Stomach (tissue), 4 donors: ENCODE measurements at regions not wholly inside any gene's neighbourhood (a gene's known extent, or its start where the extent isn't known, plus 50 kb on each side); places are given as distances from the start of the nearest gene placed in this dataset.
"Not testable (repeated sequence)": the region's sequence is repeated elsewhere in the genome, so short reads cannot be mapped to it uniquely, and the experiment has no call there.

Source experiments
- POLR2A ChIP-seq, 4 donors: fragments of 450-650 bp; IDR thresholded peaks; one replicate each; pipeline ENCODE4 v1.6.1; 2016; ENCODE audit warnings: antibody characterized with exemption in 4 of 4, control low read depth in 2 of 4, mild to moderate bottlenecking in 1 of 4, moderate library complexity in 1 of 4
- TF ChIP-seq, protein P1 (sequence below), 7 experiments: fragments of 450-650 bp in 4 of 7; fragments of 200-600 bp in 3 of 7; sonication (generic) in 3 of 7; IDR thresholded peaks; one replicate each; pipeline ENCODE4 v1.5.1; 2016 to 2019; ENCODE audit warnings: antibody characterized with exemption in 7 of 7, control low read depth in 2 of 7, mild to moderate bottlenecking in 1 of 7

DNA sequence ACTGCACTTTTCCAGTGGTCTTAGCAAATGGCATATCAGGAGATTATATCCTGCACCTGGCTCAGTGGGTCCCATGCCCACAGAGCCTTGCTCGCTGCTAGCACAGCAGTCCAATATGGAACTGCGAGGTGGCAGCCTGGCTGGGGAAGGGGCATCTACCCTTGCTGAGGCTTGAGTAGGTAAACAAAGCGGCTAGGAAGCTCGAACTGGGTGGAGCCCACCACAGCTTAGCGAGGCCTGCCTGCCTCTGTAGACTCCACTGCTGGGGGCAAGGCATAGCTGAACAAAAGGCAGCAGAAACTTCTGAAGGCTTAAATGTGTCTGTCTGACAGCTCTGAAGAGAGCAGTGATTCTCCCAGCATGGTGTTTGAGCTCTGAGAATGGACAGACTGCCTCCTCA, 71.0 kb upstream of the IRX4 start:
- TF ChIP-seq, protein P1, sequence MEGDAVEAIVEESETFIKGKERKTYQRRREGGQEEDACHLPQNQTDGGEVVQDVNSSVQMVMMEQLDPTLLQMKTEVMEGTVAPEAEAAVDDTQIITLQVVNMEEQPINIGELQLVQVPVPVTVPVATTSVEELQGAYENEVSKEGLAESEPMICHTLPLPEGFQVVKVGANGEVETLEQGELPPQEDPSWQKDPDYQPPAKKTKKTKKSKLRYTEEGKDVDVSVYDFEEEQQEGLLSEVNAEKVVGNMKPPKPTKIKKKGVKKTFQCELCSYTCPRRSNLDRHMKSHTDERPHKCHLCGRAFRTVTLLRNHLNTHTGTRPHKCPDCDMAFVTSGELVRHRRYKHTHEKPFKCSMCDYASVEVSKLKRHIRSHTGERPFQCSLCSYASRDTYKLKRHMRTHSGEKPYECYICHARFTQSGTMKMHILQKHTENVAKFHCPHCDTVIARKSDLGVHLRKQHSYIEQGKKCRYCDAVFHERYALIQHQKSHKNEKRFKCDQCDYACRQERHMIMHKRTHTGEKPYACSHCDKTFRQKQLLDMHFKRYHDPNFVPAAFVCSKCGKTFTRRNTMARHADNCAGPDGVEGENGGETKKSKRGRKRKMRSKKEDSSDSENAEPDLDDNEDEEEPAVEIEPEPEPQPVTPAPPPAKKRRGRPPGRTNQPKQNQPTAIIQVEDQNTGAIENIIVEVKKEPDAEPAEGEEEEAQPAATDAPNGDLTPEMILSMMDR (IDR thresholded peaks at IDR 0.05), result not testable (repeated sequence)
- not testable (repeated sequence) for TF ChIP-seq POLR2A (IDR thresholded peaks at IDR 0.05)
